H1 (cell line): ENCODE measurements at regions not wholly inside any gene's neighbourhood (a gene's known extent, or its start where the extent isn't known, plus 50 kb on each side); places are given as distances from the start of the nearest gene placed in this dataset.

Source experiments
- ATF3 ChIP-seq: IDR thresholded peaks from 2 replicates; pipeline ENCODE4 v1.6.1; 2011; ENCODE audit warnings: low read depth, mild to moderate bottlenecking, low read length; ENCODE audit not compliant: insufficient read depth
- CHD7 ChIP-seq: fragments of 300-600 bp; sonication (generic); IDR thresholded peaks from 2 replicates; pipeline ENCODE4 v1.7.1; 2012; ENCODE audit warnings: low read length, moderate library complexity, mild to moderate bottlenecking, inconsistent platforms; ENCODE audit not compliant: insufficient replicate concordance
- KDM5A ChIP-seq: fragments of 200-600 bp; IDR thresholded peaks from 2 replicates; pipeline ENCODE4 v1.7.1; 2012; ENCODE audit warnings: mild to moderate bottlenecking, low read length, inconsistent platforms, mixed read lengths
- SUZ12 ChIP-seq: fragments of 200-600 bp; sonication (generic); IDR thresholded peaks from 2 replicates; pipeline ENCODE4 v1.6.1; 2012; ENCODE audit warnings: mild to moderate bottlenecking, inconsistent platforms, low read length, moderate library complexity, mixed read lengths
- TAF1 ChIP-seq: IDR thresholded peaks from 2 replicates; pipeline ENCODE4 v1.6.1; 2011; ENCODE audit warnings: mild to moderate bottlenecking, low read depth, low read length
- TBP ChIP-seq: IDR thresholded peaks from 2 replicates; pipeline ENCODE4 v1.6.1; 2011; ENCODE audit warnings: low read depth, low read length, improper control_type of control experiment

GRCh38 chr1:189868021-189868420 lies 609.6 kb downstream of the BRINP3 start (continued):
- no peak for TF ChIP-seq ATF3
- TF ChIP-seq TAF1, result no peak
- no peak for TF ChIP-seq TBP
- TF ChIP-seq SUZ12, result no peak
- no peak for TF ChIP-seq KDM5A
- TF ChIP-seq CHD7, result no peak
